ENCODE measurements at regions not wholly inside any gene's neighbourhood (a gene's known extent, or its start where the extent isn't known, plus 50 kb on each side); places are given as distances from the start of the nearest gene placed in this dataset.

DNA sequence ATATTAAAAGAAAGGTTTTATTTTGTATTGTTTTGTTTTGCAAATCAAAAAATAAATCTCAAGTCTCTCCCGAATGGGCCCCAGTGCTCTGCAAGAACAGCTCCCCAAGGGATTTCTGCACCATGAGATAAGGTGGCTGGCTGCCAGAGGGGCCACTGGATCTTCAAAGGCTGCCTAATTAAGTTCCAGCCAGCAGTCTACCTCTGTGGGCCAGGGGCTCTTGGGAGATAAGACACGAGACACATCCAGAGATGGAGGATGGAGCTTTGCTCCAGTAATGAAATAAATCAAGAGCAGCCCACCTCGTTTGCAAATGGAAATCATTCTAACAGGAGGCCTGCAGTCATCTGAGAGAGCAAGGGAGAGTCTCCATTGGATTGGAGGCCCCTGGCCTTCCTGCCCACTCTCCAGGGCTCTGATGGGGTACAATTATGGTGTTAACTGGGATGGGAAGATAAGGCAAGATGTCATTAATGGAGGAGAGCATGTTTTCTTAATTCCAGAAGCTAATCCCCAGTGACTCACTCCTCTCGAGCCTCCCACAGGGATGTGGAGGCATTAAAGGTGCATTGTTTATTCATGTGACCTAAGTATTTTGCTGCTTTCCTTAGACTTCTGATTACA, 155.2 kb upstream of the KAZN start:
- TF ChIP-seq, protein P1, sequence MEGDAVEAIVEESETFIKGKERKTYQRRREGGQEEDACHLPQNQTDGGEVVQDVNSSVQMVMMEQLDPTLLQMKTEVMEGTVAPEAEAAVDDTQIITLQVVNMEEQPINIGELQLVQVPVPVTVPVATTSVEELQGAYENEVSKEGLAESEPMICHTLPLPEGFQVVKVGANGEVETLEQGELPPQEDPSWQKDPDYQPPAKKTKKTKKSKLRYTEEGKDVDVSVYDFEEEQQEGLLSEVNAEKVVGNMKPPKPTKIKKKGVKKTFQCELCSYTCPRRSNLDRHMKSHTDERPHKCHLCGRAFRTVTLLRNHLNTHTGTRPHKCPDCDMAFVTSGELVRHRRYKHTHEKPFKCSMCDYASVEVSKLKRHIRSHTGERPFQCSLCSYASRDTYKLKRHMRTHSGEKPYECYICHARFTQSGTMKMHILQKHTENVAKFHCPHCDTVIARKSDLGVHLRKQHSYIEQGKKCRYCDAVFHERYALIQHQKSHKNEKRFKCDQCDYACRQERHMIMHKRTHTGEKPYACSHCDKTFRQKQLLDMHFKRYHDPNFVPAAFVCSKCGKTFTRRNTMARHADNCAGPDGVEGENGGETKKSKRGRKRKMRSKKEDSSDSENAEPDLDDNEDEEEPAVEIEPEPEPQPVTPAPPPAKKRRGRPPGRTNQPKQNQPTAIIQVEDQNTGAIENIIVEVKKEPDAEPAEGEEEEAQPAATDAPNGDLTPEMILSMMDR (conservative IDR thresholded peaks at IDR 0.05): no peak
- no peak overlapping the region for H3K27ac ChIP-seq

DNA sequence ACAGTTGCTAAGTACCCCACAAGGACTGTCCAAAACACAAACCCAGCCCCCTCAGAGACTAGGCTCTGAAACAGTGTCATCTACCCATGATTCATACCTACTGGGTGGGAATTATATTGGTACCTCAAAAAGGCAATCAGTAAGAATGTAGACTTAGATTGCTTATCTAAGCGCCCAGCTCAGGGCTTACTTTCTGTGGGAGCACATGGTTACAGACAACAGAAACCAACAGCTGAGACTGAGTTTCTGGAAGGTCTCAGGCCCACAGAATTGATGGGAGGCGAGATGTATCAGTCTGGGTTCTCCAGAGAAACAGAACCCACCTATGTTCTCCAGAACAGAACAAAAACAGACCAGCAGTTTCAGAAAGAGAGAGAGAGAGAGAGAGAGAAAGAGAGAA, 147.3 kb upstream of the KAZN start:
- no peak overlapping the region for H3K27ac ChIP-seq
- TF ChIP-seq ZFX (IDR thresholded peaks at IDR 0.05): no peak
- TF ChIP-seq, protein P1 (conservative IDR thresholded peaks at IDR 0.05): no peak

DNA sequence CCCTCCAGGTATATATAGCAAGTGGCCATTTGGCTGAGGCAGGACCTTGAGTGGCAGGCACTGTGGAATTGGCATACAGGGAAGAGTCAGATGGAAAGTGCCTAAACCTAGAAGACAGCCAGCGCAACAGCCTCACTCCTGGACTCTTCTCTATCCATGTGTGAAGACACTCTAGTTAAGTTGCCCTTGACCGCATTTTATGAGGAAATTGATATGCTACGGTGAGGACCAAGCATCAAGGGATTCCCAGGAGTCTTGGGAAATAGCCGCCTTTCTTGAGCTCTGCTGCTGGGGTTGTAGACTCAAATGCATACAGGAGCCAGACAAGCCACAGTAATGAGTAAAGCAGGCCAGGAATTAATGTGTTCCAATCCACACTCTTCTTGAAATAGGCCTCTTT, 145.9 kb upstream of the KAZN start:
- no peak overlapping the region for H3K27ac ChIP-seq
- TF ChIP-seq, protein P1 (conservative IDR thresholded peaks at IDR 0.05): no peak
- TF ChIP-seq ZFX (IDR thresholded peaks at IDR 0.05): no peak

DNA sequence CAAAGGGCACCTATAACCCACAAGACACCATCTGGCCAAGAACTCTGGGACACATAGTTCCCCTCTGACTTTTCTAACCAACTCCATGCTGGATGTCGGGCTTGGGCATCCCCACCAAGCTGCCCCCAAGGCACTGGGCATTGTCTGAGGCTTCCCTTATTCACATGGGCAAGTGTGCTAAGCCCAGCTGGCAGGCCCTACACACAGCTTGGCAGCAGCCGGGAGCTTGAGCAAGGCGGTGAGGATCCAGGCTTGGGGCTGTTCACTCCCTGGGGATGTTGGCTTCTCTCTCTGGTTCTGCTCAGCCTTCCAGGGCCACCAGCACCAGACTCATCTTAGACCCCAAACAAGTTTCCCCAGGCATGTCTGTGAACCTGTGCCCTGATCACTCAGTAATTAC, 138.3 kb upstream of the KAZN start:
- TF ChIP-seq ZFX (IDR thresholded peaks at IDR 0.05): no peak
- TF ChIP-seq, protein P1 (conservative IDR thresholded peaks at IDR 0.05): no peak
- H3K27ac ChIP-seq: no peak overlapping the region

DNA sequence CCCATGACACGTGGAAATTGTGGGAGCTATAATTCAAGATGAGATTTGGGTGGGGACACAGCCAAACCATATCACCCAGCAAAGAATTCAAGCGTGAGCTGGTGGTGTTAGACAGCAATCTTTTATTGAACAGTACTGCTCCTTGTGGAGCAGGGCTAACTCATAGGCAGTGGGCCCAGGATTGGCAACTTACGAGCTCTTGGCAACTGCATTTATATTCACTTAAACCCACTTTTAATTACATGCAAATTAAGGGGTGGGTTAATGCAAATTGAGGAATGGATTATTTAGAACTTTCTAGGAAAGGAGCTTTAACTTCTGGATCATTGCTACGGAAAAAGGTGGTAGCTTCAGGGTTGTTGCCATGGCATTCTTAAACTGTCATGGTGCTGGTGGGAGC, 135.6 kb upstream of the KAZN start:
- no peak overlapping the region for H3K27ac ChIP-seq
- TF ChIP-seq, protein P1 (conservative IDR thresholded peaks at IDR 0.05): no peak
- no peak for TF ChIP-seq ZFX (IDR thresholded peaks at IDR 0.05)

DNA sequence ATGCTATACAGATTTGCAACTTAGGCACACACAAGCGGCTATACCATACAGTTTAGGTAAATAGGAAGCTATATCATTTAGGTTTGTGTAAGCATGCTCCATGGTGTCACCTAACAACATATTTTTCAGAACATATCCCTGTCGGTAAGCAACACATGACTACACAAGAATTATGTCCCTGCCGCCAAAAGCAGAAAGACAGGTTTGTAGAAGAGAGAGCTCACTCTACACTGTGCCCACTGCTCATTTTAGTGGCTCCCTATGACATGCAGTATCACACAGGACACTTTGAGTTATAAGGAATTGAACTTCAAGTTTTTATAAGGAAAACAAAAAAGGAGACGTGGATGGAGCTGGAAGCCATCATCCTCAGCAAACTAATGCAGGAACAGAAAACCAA, 132.5 kb upstream of the KAZN start:
- TF ChIP-seq ZFX (IDR thresholded peaks at IDR 0.05): no peak
- TF ChIP-seq, protein P1 (conservative IDR thresholded peaks at IDR 0.05): no peak
- no peak overlapping the region for H3K27ac ChIP-seq

DNA sequence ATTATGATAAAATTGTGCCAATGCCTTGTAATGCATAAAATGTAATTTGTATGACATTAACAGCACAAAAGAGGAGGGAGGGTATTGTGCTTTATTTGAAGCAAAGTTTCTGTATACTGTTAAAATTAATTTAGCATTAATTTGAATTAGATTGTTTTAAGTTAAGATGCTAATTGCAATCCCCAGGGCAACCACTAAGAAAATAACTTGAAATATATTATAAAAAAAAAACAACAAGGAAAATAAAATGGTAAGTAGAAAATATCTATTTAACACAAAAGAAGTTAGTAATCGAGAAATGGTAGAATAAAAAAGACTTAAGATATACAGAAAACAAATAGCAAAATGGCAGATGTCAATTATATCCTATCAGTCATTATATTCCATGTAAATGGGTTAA, 131.4 kb upstream of the KAZN start:
- no peak overlapping the region for H3K27ac ChIP-seq
- no peak for TF ChIP-seq ZFX (IDR thresholded peaks at IDR 0.05)
- TF ChIP-seq, protein P1 (conservative IDR thresholded peaks at IDR 0.05): peak; percentile 14; the same call in 1 of the 2 replicates

Measured in C4-2B (cell line).